Suppressor macrophage treated with lipopolysaccharide for 4 hours (primary cell): ENCODE measurements at regions not wholly inside any gene's neighbourhood (a gene's known extent, or its start where the extent isn't known, plus 50 kb on each side); places are given as distances from the start of the nearest gene placed in this dataset.
"Not testable (repeated sequence)": the region's sequence is repeated elsewhere in the genome, so short reads cannot be mapped to it uniquely, and the experiment has no call there.

ENCODE experiments used
- DNase-seq: peaks from one replicate; pipeline ENCODE4 v3.0.0-alpha.2; 2020

DNA sequence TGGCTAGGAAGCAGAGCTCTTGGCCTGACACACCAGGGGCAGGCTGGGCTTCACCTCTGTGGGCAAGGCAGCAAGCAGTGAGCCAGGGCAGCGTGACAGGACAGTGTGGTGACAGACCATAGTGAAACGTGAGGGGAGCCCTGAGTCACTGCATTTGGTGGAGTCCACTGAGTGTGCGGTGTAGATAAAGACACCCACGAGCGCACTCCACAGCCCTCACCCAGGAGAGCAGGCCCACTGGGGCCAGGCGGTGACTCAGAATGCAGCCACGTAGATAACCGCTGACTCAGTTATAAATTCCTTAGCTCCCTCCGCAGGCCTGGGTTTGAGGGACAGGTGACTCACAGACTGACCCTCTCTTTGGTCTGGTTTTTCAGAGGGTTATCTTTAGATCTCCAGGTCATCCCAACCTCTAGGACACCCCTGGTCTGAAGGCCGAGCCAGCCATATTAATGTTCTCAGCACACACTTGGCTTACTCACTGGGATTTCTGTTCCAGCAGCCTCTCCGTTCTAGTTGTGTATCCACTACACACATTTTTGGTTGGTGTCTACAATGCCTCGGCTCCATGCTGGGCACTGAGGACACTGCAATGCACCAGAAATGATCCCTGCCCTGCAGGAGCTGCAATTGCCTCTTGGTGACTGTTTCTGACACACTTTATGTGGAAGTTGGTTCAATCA is 90.2 kb upstream of the TSPAN2 start:
- no peak for DNase-seq

GRCh38 chr1:115176189-115176588 is 86.9 kb upstream of the TSPAN2 start:
- DNase-seq: no peak

DNA sequence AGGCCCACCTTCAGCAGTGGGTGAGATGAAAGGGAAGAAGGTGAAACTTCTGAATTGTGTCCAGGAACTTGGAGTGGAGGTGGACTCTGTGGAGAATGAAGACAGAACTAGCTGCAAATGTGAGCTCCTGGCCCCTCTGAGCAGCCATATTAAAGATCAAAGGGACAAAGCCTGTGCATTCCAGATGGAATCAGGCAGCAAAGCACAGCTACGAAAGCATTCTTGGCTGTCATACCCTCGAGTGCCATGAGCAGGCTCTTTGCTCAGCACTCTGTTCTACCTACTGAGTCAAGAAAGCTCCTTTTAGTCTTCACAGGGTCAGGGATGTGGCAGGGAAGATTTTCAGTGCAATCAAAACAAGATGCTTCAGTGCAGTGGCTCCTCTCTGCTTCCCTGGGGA is 86.3 kb upstream of the TSPAN2 start:
- no peak for DNase-seq

DNA sequence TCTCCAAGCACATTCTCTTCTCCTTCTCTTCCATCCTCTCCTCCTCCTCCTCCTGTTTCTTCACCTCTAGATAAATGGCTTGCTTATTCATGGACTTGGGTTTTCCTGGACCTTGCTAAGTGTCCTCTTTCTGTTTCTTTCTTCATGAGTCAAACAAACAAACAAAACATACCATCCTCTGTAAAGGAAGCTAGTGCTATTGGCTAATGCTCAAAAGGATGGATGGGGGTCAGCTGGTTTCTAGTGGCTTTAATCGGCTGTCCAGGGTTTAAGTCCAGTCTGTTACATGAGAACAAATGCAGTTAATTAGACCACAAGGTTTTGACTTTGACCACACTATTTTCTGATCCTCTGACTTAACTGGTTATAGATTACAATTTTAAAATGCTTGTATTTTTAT is 83.8 kb upstream of the TSPAN2 start:
- DNase-seq: no peak

DNA sequence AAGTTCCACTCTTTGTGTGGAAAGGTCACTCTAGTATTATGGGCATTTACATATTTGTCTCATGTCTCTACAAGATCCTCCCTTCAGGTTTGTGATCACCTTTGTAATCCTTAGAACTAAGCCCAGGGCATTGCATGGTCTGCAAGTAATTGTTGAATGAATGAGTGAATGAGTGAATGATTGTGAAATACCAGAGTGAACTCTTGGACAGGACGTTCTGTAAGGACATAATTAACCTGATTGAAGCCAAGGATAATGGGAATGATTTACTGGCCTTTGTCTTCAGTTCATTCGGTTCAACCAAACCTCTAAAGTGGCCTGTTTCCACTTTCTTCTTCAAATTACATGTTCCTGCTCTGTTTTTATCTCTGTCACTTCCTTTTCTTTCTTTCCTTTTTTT is 83.0 kb upstream of the TSPAN2 start:
- no peak for DNase-seq

DNA sequence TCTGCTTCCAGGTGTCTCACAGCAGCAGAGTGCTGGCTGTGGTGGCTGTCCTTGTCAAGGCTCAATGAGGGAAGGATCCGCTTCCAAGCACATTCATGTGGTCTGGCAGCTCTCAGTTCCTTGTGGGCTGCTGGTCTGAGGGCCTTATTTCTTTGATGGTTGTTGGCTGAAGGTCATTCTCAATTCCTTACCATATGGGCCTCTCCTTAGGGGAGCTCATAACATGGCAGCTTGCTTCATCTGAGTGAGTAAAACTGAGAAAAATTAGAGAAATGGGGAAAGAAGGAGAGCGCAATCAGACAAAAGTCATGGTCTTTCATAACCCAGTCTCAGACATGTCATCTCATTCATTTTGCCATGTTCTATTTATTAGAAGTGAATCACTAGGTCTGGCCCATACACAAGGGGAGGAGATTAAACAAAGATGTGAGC is 81.7 kb upstream of the TSPAN2 start:
- peak; percentile 23 for DNase-seq

DNA sequence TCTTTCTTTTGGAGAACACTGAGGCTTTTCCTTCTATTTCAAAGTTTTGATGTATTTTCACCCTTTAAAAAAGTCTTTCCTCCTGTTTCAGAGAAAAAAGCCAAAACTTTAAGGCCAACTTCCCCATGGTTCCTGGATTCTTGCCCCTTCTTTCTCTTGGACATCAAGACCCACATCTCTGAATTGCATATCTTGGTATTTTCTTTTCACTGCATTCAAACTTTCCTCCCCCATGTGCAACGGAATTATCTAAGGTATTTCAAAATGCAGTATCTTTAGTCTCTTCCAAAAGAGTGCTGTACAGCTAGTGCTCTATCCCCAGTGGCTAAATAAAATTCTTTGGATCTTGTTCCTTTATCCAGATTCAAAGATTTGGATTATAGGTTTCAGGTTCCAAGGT is 81.1 kb upstream of the TSPAN2 start:
- no peak for DNase-seq

DNA sequence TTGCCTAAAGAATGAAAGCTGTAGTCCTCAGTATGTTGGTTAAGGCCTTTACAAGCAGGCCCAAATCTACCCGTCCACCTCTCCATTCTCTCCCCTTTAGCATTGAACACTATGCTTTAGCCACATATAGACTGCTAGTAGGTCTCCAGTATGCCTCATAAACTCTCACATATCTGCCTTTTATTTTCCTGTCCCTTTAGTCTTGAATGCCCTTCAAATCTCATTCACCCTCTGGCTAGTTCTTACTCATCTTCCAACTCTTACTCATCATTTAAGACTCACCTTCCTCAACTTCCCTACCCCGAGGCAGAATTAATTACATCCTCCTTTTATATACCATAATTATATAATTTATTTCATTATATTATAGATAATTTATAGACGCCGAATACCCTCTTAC is 78.7 kb upstream of the TSPAN2 start:
- no peak for DNase-seq

- no peak for DNase-seq
These were observed 77.3 kb upstream of the TSPAN2 start for GRCh38 chr1:115166531-115167091.

DNA sequence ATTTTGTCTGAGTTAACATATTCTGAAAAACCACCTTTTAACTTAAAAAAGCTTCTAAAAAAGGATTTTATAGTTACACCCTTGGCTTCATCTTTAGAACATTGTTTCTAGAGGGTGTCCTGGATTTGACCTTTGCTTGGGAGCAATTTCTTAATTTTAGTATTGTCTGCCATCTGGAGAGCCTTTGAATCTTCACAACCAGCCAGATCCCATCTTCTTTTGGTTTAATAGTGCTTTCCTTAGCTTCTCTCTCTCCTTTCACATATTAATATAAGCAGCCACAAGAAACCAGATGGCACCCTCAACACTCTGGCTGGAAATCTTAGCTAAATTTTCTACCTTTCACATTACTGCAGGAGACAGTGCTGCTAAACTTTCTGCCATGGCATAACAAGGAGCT is 76.5 kb upstream of the TSPAN2 start:
- DNase-seq: no peak

GRCh38 chr1:115164940-115165705 is 75.8 kb upstream of the TSPAN2 start:
- no peak for DNase-seq

DNA sequence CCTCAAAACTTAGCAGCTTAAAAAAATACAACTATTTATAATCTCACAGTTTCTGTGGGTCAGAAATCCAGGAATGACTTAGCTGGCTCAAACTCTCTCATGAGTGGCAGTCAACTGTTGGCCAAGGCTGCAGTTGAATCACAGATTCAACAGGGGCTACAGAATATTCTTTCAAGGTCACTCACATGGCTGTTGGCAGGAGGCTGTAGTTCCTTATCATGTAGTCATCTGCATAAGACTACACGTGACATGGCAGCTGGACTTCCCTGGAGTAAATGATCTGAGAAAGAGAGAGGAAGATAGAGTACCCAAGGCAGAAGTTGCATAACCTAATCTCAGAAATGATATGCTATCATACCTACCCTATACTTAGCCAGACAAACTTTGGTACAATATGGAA is 75.2 kb upstream of the TSPAN2 start:
- no peak for DNase-seq

- DNase-seq: no peak
These were observed 71.4 kb upstream of the TSPAN2 start for GRCh38 chr1:115160728-115161127.

- no peak for DNase-seq
These were observed 70.7 kb upstream of the TSPAN2 start for GRCh38 chr1:115159958-115160357.

DNA sequence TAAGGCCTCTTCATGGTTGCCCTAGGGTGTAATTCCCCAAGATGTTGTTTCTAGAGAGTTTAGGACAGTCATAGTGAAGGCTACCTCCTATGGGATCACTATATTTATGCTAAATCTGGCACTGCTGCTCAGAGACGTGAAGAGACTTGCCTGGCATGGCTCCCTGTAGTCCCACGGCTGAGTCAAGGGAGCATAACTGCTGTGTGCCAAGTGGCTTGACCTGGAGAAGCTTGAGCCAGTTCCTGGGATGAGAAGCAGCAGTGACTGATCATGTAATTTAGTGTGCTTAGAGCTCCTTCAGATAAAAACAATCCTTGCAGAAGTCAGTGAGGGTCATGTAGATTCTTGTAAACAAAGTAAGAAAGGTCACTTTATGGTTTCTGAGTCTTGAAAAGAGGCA is 68.9 kb upstream of the TSPAN2 start:
- DNase-seq: no peak

DNA sequence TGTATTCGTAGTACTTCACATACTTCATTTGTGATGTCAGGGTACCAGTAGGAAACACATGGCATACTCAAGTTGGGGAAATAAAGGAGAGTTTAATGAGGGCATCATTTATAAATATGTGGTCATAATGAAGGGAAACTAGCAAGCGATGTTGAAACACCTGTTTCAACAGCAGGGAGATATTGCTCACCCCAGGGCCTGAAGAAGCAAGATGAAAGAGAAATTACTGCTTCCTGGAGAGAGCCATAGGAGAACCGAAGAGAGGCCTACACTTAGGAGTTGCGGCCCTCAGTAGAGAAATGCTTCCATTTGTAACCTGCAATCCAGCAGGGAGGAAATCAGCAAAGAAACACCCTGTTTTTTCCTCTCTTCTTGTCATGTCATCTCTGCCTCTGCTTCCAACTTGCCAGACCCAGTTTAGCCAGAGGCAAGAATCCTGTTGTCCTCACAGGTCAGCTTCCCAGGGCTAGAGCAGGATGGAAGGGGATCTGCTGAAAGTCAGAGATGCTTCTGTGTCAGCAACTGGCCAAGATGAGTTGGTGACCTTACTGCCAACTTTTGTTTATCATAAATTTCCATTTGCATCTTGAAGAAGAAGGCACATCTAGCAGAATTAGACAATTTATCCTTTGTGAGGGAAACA is 67.6 kb upstream of the TSPAN2 start:
- no peak for DNase-seq

GRCh38 chr1:115153966-115154557 is 64.8 kb upstream of the TSPAN2 start:
- DNase-seq: no peak

- DNase-seq: not testable (repeated sequence)
These were observed 58.6 kb upstream of the TSPAN2 start for GRCh38 chr1:115147928-115148327.

DNA sequence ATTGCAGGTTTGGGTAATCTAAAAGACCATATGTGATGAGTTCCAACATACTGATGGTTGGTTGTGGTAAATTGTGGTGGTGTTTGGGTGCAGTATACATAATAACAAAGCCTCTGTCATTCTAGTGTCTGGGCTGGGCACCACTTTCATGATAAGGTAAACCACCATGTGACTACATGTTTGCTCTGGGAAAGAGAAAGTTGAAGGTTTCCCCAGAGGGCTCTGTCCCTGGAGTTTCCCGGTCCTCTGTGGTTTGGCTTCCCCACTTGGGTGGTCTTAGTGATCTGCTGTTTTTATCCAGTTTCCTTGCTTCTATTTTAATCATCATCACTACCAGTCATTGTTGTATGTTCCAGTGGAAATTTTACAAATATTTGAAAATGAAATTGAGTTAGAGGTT is 55.9 kb upstream of the TSPAN2 start:
- DNase-seq: no peak

DNA sequence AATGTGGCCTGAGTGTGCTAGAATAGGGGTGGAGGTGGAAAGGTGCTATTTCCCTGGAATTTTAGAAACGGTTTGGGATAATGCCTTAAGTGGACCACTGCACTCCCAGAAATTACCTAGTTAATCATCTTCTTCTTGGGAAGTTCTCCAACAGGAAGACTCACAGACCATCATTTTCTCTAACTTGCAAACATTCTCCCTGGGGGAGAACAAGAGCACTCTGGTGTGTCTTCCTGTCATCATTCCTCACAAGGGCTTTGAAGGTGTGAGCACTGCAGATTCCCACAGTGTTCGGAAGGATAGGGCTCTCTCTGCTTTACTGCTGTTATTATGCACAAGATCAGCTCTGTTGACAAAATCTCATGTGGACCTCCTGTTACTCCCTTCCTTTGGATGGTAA is 54.9 kb upstream of the TSPAN2 start:
- no peak for DNase-seq

- no peak for DNase-seq
These were observed 53.3 kb upstream of the TSPAN2 start for GRCh38 chr1:115142616-115143015.

GRCh38 chr1:115141145-115141454 is 51.8 kb upstream of the TSPAN2 start:
- no peak for DNase-seq

DNA sequence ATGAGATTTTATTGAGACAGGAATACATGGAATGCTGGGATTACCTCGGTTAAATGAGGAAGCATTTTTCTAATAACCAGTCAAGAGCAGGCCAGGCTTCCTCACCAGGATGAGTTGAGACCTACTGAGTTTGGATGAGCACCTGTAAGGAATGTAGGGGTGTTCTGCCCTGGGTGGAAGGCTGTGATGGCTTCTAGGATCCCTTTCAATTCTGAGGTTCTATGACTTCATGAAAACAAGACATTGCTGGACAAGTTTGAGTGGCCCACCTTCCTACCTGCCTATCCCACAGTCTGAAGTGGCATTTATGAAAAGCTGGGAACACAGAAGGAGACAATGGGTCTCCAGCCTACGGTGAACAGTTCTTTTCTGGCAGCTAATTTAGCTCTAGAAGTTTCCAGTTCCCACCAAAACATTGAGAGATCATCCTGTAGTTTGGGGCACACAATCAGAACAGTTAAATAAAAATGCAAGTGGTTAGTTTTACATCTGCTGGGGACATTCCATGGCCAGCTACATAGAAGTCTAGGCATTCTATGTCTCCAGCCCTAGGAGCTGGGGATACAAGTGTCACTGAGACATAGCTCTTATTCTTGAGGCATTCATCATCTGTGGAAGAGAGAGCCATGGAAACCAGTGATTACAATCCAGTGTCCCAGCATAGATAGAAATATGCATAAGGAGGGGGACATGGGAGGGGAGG is 51.3 kb upstream of the TSPAN2 start:
- no peak for DNase-seq
